GM18951 (cell line): ENCODE measurements at regions not wholly inside any gene's neighbourhood (a gene's known extent, or its start where the extent isn't known, plus 50 kb on each side); places are given as distances from the start of the nearest gene placed in this dataset.

ENCODE experiments used
- POLR2A ChIP-seq: IDR thresholded peaks from 4 replicates; pipeline ENCODE4 v1.6.1; 2011; ENCODE audit warnings: mild to moderate bottlenecking; ENCODE audit not compliant: insufficient read length, insufficient read depth; ENCODE audit errors: extremely low read depth
- in situ Hi-C: fragments of 300-500 bp; cut with MboI; formaldehyde crosslinking; loops from one replicate; pipeline ENCODE4 v1.12.0; 2022; ENCODE audit warnings: low sequenced_read_pairs, mixed read lengths, inconsistent platforms; ENCODE audit not compliant: unreplicated experiment

- in situ Hi-C loops, result no loop called here
Observed at GRCh38 chr20:57004951-57005933, 261.2 kb downstream of the BMP7 start.

GRCh38 chr20:57006411-57007170 is 259.9 kb downstream of the BMP7 start:
- in situ Hi-C loops, result no loop called here
- TF ChIP-seq POLR2A, result no peak

More at GRCh38 chr20:57004951-57005933, 261.2 kb downstream of the BMP7 start:
- no peak for TF ChIP-seq POLR2A

DNA sequence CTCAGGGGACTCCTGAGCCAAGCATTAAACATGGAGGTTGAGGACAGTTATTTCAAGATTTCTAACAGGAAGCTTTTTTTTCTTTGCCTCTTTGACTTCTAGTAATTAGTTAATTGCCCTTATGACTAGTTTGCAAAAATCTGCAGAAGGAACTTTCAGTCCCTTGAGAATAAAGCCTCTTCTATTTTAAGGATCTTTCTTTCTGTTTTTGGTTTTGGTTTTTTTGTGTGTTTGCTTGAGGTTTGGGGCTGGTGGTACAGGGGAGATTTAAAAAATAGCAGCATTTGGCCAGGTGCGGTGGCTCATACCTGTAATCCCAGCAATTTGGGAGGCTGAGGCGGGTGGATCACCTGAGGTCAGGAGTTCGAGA is 259.3 kb downstream of the BMP7 start:
- in situ Hi-C loops, result no loop called here
- TF ChIP-seq POLR2A, result no peak

DNA sequence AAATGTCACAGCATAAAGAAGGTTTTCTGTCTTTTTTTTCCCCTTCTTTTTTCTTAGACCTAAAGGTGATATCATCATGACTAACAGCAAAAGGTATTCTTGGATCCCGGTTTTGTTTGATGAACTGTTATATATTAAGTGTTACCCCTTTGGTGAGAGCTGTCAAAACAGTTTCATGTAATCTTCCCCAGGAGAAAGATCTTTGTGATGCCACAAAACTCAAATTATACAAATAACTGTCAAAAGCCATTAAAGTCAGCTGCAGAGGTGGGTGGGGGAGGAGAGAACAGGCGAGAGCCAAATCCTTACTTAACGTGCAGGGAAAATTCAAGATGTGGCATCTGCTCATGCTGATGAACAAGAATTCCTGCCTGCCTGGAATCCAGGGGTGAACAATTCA is 258.2 kb downstream of the BMP7 start:
- TF ChIP-seq POLR2A, result no peak
- in situ Hi-C loops, result no loop called here

GRCh38 chr20:57009355-57009754 is 257.1 kb downstream of the BMP7 start:
- no peak for TF ChIP-seq POLR2A
- in situ Hi-C loops, result no loop called here

- in situ Hi-C loops, result no loop called here
- TF ChIP-seq POLR2A, result no peak
Observed at GRCh38 chr20:57009775-57010174, 256.7 kb downstream of the BMP7 start.

DNA sequence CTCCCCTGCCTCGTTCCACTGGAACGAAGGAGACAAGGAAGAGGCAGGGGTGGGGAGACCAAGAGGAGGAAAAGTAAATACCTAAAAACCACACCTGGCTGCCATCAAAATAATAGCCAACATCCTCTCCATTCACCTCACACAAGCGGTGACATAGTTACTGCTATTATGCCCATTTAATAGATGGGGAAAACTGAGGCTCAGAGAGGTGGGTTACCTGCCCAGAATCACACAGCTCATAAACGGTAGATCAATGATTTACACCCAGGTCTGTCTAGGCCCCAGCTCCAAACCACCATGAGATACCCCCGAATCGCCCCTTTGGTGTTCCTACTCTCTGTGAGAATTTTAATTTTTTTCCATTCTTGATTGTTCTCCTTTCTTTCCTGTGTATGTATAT is 253.8 kb downstream of the BMP7 start:
- TF ChIP-seq POLR2A, result no peak
- in situ Hi-C loops, result no loop called here

DNA sequence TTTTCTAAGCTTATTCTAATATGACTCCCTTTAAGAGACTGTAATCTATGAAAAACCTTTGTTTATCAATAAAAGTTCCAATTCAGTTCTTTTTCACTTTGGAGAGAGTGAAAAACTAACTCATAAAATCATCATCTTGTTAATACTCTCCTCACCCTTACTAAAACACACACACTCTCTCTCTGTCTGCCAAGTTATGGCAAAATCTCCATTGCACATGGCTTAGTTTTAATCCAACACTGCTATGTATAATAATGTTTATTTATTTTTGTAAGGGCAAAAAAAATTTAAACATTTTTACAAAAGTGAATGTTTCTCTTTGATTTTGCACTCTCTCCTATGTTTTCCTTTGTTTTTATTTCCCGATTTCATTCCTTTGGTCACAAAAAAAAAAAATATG is 253.2 kb downstream of the BMP7 start:
- in situ Hi-C loops, result no loop called here
- no peak for TF ChIP-seq POLR2A

DNA sequence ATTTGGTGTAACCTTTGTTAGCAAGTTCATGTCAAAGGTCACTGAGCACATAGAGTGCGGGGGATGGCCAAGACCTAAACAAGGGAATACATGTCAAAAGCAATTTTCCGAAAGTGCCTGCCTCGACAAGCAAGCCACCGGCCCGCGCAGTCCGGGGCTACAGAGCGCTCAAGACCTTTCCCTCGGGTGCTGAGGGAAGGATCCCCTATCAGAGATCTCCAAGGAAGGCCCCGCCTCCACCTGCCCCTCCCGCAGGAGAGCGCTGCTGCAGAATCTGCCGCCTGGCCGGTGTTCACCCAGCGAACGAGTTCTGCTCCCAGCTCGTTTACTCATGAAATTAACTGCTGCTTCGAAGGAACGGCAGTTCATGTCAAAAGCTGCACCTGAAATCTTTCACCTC is 252.7 kb downstream of the BMP7 start:
- no peak for TF ChIP-seq POLR2A
- in situ Hi-C loops, result no loop called here

- in situ Hi-C loops, result no loop called here
- no peak for TF ChIP-seq POLR2A
Observed at GRCh38 chr20:57020364-57020763, 246.1 kb downstream of the BMP7 start.

DNA sequence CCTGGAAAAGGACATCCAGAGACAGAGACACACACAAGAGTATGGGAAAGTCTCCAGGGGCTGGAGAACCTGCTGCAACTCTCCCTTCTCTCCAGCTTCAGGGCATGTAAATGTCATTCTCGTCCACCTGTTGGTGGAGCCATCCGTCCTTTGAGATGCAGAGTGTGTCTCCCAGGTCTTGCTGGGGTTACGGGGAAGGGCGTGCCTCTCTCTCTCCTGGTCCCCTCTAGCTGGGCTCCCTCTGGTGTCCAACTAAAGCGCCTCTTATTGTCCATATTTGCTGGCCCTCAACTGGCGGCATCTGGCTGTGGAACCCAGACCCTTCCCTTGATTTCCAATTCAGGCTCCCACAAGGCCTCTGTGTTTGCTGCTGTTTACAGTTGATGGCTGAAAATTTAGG is 244.1 kb downstream of the BMP7 start:
- in situ Hi-C loops, result no loop called here
- TF ChIP-seq POLR2A, result no peak

- in situ Hi-C loops, result no loop called here
- TF ChIP-seq POLR2A, result no peak
Observed at GRCh38 chr20:57023007-57023406, 243.4 kb downstream of the BMP7 start.

DNA sequence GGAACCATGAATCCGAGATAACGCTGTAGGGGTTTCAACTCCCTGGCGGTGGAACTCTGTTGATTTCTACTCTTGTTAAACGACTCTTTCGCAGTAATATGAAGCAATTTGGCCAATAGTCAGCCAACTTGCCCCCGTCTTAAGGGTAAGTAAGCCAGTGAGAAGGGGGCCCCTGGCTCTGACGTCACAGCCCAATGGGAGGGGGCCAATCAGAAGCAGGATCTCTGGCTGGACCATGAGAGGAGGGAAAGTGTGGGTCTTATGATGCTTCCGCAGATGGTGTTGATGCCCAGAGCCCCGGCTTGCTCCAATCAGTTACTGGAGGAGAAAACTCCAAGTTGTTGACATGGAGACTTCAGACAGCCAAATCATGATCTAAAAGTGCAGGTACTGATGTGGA is 242.4 kb downstream of the BMP7 start:
- no peak for TF ChIP-seq POLR2A
- in situ Hi-C loops, result no loop called here

- in situ Hi-C loops, result no loop called here
- TF ChIP-seq POLR2A, result no peak
Observed at GRCh38 chr20:57024849-57025248, 241.6 kb downstream of the BMP7 start.
